NCI-H226 (cell line): ENCODE measurements at regions not wholly inside any gene's neighbourhood (a gene's known extent, or its start where the extent isn't known, plus 50 kb on each side); places are given as distances from the start of the nearest gene placed in this dataset.

ENCODE experiments used
- DNase-seq: peaks from one replicate; pipeline ENCODE4 v3.0.0-alpha.2; 2015

- DNase-seq = no peak
These were observed 126.6 kb upstream of the RAB11FIP2 start for GRCh38 chr10:118173296-118173695.

GRCh38 chr10:118171861-118172260 is 125.1 kb upstream of the RAB11FIP2 start:
- no peak for DNase-seq

GRCh38 chr10:118167056-118167700 is 120.4 kb upstream of the RAB11FIP2 start:
- no peak for DNase-seq

GRCh38 chr10:118163217-118163616 is 116.5 kb upstream of the RAB11FIP2 start:
- DNase-seq = no peak

- DNase-seq = no peak
These were observed 114.9 kb upstream of the RAB11FIP2 start for GRCh38 chr10:118161461-118162246.

GRCh38 chr10:118153287-118153686 is 106.5 kb upstream of the RAB11FIP2 start:
- DNase-seq = no peak

GRCh38 chr10:118151461-118151860 is 104.7 kb upstream of the RAB11FIP2 start:
- DNase-seq = no peak

- DNase-seq = no peak
These were observed 101.5 kb upstream of the RAB11FIP2 start for GRCh38 chr10:118148247-118148646.

- no peak for DNase-seq
These were observed 98.5 kb upstream of the RAB11FIP2 start for GRCh38 chr10:118145256-118145655.

GRCh38 chr10:118141471-118141870 is 94.7 kb upstream of the RAB11FIP2 start:
- no peak for DNase-seq

- DNase-seq = no peak
These were observed 92.6 kb upstream of the RAB11FIP2 start for GRCh38 chr10:118139321-118139720.

GRCh38 chr10:118128675-118129074 is 81.9 kb upstream of the RAB11FIP2 start:
- DNase-seq = no peak

GRCh38 chr10:118118716-118119115 is 72.0 kb upstream of the RAB11FIP2 start:
- no peak for DNase-seq

GRCh38 chr10:118116715-118117449 is 70.1 kb upstream of the RAB11FIP2 start:
- DNase-seq = no peak

GRCh38 chr10:118116362-118116714 is 69.6 kb upstream of the RAB11FIP2 start:
- DNase-seq = no peak

- DNase-seq = no peak
These were observed 69.0 kb upstream of the RAB11FIP2 start for GRCh38 chr10:118115701-118116100.

GRCh38 chr10:118114992-118115391 is 68.3 kb upstream of the RAB11FIP2 start:
- no peak for DNase-seq

GRCh38 chr10:118112543-118113125 is 65.9 kb upstream of the RAB11FIP2 start:
- no peak for DNase-seq

- no peak for DNase-seq
These were observed 64.0 kb upstream of the RAB11FIP2 start for GRCh38 chr10:118110750-118111149.

- no peak for DNase-seq
These were observed 61.7 kb upstream of the RAB11FIP2 start for GRCh38 chr10:118108194-118109026.

GRCh38 chr10:118107541-118107940 is 60.8 kb upstream of the RAB11FIP2 start:
- no peak for DNase-seq

GRCh38 chr10:118107040-118107439 is 60.3 kb upstream of the RAB11FIP2 start:
- DNase-seq = no peak

GRCh38 chr10:118106426-118106825 is 59.7 kb upstream of the RAB11FIP2 start:
- no peak for DNase-seq
